Tibial nerve (tissue), 4 donors: ENCODE measurements at regions not wholly inside any gene's neighbourhood (a gene's known extent, or its start where the extent isn't known, plus 50 kb on each side); places are given as distances from the start of the nearest gene placed in this dataset.

Experiments
- DNase-seq, 2 donors: peaks; one replicate each; pipeline ENCODE4 v3.0.0-alpha.2; 2019; ENCODE audit warnings: low spot score in 2 of 2
- H3K27ac ChIP-seq, 4 donors: fragments of 200-600 bp; sonication (generic) in 3 of 4; one replicate each; pipeline ENCODE4 v1.5.1; 2017 to 2019; ENCODE audit warnings: mild to moderate bottlenecking in 1 of 4
- H3K27me3 ChIP-seq, 2 donors: fragments of 200-600 bp; sonication (generic) in 1 of 2; one replicate each; pipeline versions ENCODE4 v1.5.1 to v1.6.0; 2017 to 2019
- H3K36me3 ChIP-seq, 3 donors: fragments of 200-600 bp; sonication (generic); one replicate each; pipeline ENCODE4 v1.5.1; 2018 to 2019
- H3K4me1 ChIP-seq, 4 donors: fragments of 200-600 bp; sonication (generic) in 3 of 4; one replicate each; pipeline ENCODE4 v1.5.1; 2017 to 2019
- H3K4me3 ChIP-seq, 4 donors: fragments of 200-600 bp; sonication (generic) in 3 of 4; one replicate each; pipeline ENCODE4 v1.5.1; 2017 to 2019; ENCODE audit warnings: mild to moderate bottlenecking in 1 of 4, moderate library complexity in 1 of 4
- H3K9me3 ChIP-seq, 4 donors: fragments of 200-600 bp; sonication (generic) in 3 of 4; one replicate each; pipeline ENCODE4 v1.5.1; 2017 to 2019
- EP300 ChIP-seq, 2 donors: sonication (generic); formaldehyde crosslinking; IDR thresholded peaks; one replicate each; pipeline ENCODE4 v1.6.1; 2017; ENCODE audit warnings: antibody characterized with exemption in 2 of 2, mild to moderate bottlenecking in 1 of 2
- POLR2A ChIP-seq, 2 donors: fragments of 450-650 bp; IDR thresholded peaks; one replicate each; pipeline ENCODE4 v1.6.1; 2017; ENCODE audit warnings: antibody characterized with exemption in 2 of 2, mild to moderate bottlenecking in 2 of 2, moderate library complexity in 2 of 2
- WGBS, 2 donors: methylation state at CpG; one replicate each; pipeline ENCODE4 v1.1.5; 2018; 5-methylcytosine and 5-hydroxymethylcytosine counted together
- TF ChIP-seq, protein P1 (sequence below), 5 experiments: fragments of 200-600 bp in 3 of 5; fragments of 450-650 bp in 2 of 5; sonication (generic) in 3 of 5; IDR thresholded peaks; one replicate each; pipeline ENCODE4 v1.5.1; 2016 to 2019; ENCODE audit warnings: antibody characterized with exemption in 5 of 5, mild to moderate bottlenecking in 3 of 5, moderate library complexity in 2 of 5

DNA sequence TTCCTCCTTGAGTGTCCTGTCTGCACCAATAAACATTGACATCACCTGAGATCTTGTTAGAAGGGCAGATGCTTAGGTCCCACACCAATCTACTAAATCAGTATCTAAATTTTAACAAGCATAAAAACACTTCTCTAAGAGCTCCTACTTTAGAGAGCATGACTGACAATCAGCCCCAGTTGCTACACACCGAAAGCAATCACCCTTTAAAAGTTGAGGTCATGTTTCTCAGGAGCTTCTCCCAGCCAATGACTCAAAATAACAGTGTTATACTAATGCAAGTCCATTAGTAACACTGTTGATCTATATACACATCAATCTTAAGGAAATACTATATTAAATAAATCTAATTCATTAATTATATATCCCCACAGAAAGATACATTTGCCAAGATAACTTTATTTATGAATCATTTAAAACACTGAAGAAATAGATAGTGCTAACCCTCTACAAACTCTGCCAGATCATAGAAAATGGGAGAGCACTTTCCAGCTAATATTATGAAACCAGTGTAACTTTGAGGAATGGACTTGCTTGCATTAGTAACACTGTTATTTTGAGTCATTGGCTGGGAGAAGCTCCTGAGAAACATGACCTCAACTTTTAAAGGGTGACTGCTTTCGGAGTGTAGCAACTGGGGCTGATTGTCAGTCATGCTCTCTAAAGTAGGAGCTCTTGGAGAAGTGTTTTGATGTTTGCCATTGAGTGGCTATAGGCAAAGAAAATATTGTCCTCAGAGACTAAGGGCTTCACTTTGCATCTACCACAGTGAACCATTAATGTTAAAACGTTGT lies 109.8 kb upstream of the HDX start:
- H3K4me3 ChIP-seq: no peak overlapping the region
- no peak overlapping the region for H3K27ac ChIP-seq
- DNase-seq: no peak
- H3K36me3 ChIP-seq: no peaks in the 10 kb centered on the region
- no peaks in the 10 kb centered on the region for H3K4me1 ChIP-seq
- TF ChIP-seq POLR2A (IDR thresholded peaks at IDR 0.05) (no peak), EP300 (IDR thresholded peaks at IDR 0.05) (no peak)
- TF ChIP-seq, protein P1, sequence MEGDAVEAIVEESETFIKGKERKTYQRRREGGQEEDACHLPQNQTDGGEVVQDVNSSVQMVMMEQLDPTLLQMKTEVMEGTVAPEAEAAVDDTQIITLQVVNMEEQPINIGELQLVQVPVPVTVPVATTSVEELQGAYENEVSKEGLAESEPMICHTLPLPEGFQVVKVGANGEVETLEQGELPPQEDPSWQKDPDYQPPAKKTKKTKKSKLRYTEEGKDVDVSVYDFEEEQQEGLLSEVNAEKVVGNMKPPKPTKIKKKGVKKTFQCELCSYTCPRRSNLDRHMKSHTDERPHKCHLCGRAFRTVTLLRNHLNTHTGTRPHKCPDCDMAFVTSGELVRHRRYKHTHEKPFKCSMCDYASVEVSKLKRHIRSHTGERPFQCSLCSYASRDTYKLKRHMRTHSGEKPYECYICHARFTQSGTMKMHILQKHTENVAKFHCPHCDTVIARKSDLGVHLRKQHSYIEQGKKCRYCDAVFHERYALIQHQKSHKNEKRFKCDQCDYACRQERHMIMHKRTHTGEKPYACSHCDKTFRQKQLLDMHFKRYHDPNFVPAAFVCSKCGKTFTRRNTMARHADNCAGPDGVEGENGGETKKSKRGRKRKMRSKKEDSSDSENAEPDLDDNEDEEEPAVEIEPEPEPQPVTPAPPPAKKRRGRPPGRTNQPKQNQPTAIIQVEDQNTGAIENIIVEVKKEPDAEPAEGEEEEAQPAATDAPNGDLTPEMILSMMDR (IDR thresholded peaks at IDR 0.05): no peak
- 57 to 81% methylated on average over 3 of the region's 3 CpGs for WGBS, 2 donors
- H3K27me3 ChIP-seq: no peaks in the 10 kb centered on the region
- no peaks in the 10 kb centered on the region for H3K9me3 ChIP-seq

DNA sequence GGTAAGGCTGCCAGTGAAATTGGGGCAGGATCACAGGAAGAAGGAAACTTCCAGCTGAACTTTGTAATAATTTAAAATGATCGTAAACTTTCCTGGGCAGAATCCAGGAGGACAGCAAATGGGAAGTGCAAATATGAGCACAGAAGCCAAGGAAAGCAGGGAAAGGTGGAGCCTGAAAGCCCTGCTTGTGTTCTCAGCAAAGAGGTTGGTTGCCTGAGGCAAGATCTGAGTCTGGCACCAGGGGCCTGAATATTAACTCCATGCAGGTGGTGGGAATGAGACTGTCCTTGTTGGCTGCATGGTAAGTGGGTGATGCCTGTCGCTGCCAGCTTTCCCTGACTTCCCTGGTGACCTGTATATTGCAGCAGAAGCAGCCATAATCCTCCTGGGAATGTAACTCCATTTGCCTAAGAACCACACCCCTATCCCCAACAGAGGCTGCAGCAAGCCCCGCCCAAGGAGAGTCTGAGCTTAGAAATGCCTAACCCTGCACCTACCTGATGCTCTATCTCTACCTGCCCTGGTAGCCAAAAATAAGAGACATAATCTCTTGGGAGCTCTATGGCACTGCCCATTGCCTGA lies 132.0 kb upstream of the HDX start:
- no peak overlapping the region for H3K4me3 ChIP-seq
- H3K36me3 ChIP-seq: no peaks in the 10 kb centered on the region
- H3K9me3 ChIP-seq: no peaks in the 10 kb centered on the region
- TF ChIP-seq, protein P1 (IDR thresholded peaks at IDR 0.05): no peak
- TF ChIP-seq POLR2A (IDR thresholded peaks at IDR 0.05): no peak
- TF ChIP-seq EP300 (IDR thresholded peaks at IDR 0.05): no peak
- H3K27me3 ChIP-seq: peaks cover 0 to 7% of the 10 kb centered on the region in 2 donors
- WGBS, 2 donors: 80 to 81% methylated on average over 3 of the region's 3 CpGs
- H3K27ac ChIP-seq: no peak overlapping the region
- DNase-seq: no peak
- H3K4me1 ChIP-seq: no peaks in the 10 kb centered on the region

DNA sequence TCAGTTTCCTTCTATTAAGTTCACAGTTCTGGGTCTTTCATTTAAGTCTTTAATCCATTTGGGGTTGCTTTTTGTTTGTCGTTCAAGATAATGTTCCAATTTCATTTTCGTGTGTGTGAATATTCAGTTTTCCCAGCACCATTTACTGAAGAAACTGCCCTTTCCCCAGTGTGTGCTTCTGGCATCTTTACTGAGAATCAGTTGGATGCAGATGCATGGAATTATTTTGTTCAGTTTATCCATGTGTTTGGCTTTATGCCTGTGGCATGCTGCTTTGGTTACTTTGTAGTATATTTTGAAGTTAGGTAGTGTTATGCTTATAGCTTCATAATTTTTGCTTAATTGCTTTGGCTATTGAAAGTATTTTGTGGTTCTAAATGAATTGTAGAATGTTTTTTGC lies 163.8 kb upstream of the HDX start:
- WGBS, 2 donors: 55 to 64% methylated on average over 2 of the region's 2 CpGs
- TF ChIP-seq EP300 (IDR thresholded peaks at IDR 0.05) (no peak), POLR2A (IDR thresholded peaks at IDR 0.05) (no peak)
- TF ChIP-seq, protein P1 (IDR thresholded peaks at IDR 0.05): no peak
- no peaks in the 10 kb centered on the region for H3K9me3 ChIP-seq
- DNase-seq: no peak
- no peaks in the 10 kb centered on the region for H3K36me3 ChIP-seq
- H3K27ac ChIP-seq: no peak overlapping the region
- no peaks in the 10 kb centered on the region for H3K4me1 ChIP-seq
- H3K27me3 ChIP-seq: no peaks in the 10 kb centered on the region
- H3K4me3 ChIP-seq: no peak overlapping the region

DNA sequence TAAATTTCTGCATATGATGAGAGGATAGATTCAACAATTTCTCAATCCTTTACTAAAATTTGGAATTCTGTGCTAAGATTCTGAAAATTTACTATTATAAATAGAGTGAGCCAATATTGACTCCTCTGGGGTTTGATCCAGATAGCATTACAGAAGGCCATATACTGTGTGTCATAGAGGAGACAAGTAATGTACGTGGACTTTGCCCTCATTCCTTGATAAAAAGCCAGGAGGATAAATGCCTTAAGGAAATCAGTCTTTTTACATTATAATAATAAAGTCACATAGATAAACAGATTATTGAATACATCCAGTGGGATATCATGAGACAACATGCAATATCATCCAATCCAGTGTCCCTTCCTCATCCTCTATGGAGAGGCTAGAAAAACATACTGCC lies 188.0 kb upstream of the HDX start:
- TF ChIP-seq POLR2A (IDR thresholded peaks at IDR 0.05): no peak
- TF ChIP-seq EP300 (IDR thresholded peaks at IDR 0.05): no peak
- TF ChIP-seq, protein P1 (IDR thresholded peaks at IDR 0.05): no peak
- no peak for DNase-seq
- H3K27ac ChIP-seq: no peak overlapping the region
- no peaks in the 10 kb centered on the region for H3K9me3 ChIP-seq
- 64 to 67% methylated on average over 1 of the region's 1 CpG for WGBS, 2 donors
- no peak overlapping the region for H3K4me3 ChIP-seq
- no peaks in the 10 kb centered on the region for H3K4me1 ChIP-seq
- no peaks in the 10 kb centered on the region for H3K36me3 ChIP-seq
- no peaks in the 10 kb centered on the region for H3K27me3 ChIP-seq

DNA sequence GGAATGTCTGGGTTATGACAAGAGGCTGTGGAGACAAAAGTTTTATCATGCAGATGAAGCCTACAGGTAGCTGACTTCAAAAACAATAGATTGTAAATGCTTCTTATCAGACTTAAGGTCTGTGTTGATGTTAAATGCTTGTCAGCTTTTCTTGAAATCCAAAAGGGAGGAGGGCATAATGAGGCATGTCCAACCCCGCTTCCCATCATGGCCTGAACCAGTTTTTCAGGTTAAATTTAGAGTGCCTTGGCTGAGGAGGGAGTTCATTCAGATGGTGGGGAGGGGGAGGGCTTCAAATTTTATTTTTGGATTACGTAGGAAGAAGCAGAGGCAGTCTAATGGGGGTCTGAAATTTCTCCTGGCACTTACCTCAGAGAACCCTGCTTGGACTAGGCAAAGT lies 207.7 kb upstream of the HDX start:
- Histone ChIP-seq H3K4me3 (no peak overlapping the region), H3K36me3 (no peaks in the 10 kb centered on the region), H3K9me3 (no peaks in the 10 kb centered on the region), H3K27me3 (peaks cover 0 to 6% of the 10 kb centered on the region in 2 donors), H3K4me1 (no peaks in the 10 kb centered on the region), H3K27ac (no peak overlapping the region)
- DNase-seq: no peak
- TF ChIP-seq, protein P1 (IDR thresholded peaks at IDR 0.05): no peak
- TF ChIP-seq POLR2A (IDR thresholded peaks at IDR 0.05) (no peak), EP300 (IDR thresholded peaks at IDR 0.05) (no peak)
- 59 to 60% methylated on average over 2 of the region's 2 CpGs for WGBS, 2 donors
